ENCODE measurements at regions not wholly inside any gene's neighbourhood (a gene's known extent, or its start where the extent isn't known, plus 50 kb on each side); places are given as distances from the start of the nearest gene placed in this dataset.
"Not testable (repeated sequence)": the region's sequence is repeated elsewhere in the genome, so short reads cannot be mapped to it uniquely, and the experiment has no call there.

- not testable (repeated sequence) for DNase-seq
Measured at GRCh38 chr12:131624756-131625501, 86.0 kb upstream of the SFSWAP start.

- not testable (repeated sequence) for DNase-seq
Measured at GRCh38 chr12:131625966-131626722, 84.7 kb upstream of the SFSWAP start.

- DNase-seq: not testable (repeated sequence)
Measured at GRCh38 chr12:131627151-131628022, 83.5 kb upstream of the SFSWAP start.

- no peak for DNase-seq
Measured at GRCh38 chr12:131628023-131628740, 82.7 kb upstream of the SFSWAP start.

GRCh38 chr12:131628766-131629448, 82.0 kb upstream of the SFSWAP start:
- no peak for DNase-seq

GRCh38 chr12:131631230-131631629, 79.7 kb upstream of the SFSWAP start:
- DNase-seq: no peak

GRCh38 chr12:131631889-131632651, 78.8 kb upstream of the SFSWAP start:
- not testable (repeated sequence) for DNase-seq

GRCh38 chr12:131632652-131633023, 78.3 kb upstream of the SFSWAP start:
- DNase-seq: not testable (repeated sequence)

- not testable (repeated sequence) for DNase-seq
Measured at GRCh38 chr12:131633610-131634009, 77.3 kb upstream of the SFSWAP start.

- DNase-seq: no peak
Measured at GRCh38 chr12:131634037-131634436, 76.9 kb upstream of the SFSWAP start.

- not testable (repeated sequence) for DNase-seq
Measured at GRCh38 chr12:131635012-131635411, 75.9 kb upstream of the SFSWAP start.

- DNase-seq: no peak
Measured at GRCh38 chr12:131635491-131636122, 75.3 kb upstream of the SFSWAP start.

- DNase-seq: no peak
Measured at GRCh38 chr12:131636266-131636665, 74.6 kb upstream of the SFSWAP start.

GRCh38 chr12:131636940-131637750, 73.7 kb upstream of the SFSWAP start:
- DNase-seq: no peak

- DNase-seq: no peak
Measured at GRCh38 chr12:131637986-131638385, 72.9 kb upstream of the SFSWAP start.

- DNase-seq: no peak
Measured at GRCh38 chr12:131639270-131639940, 71.5 kb upstream of the SFSWAP start.

GRCh38 chr12:131640525-131640924, 70.4 kb upstream of the SFSWAP start:
- DNase-seq: no peak

GRCh38 chr12:131641315-131641714, 69.6 kb upstream of the SFSWAP start:
- DNase-seq: no peak

GRCh38 chr12:131642101-131642540, 68.8 kb upstream of the SFSWAP start:
- DNase-seq: no peak

Measured in NCI-H1092 (cell line).